ENCODE measurements at regions not wholly inside any gene's neighbourhood (a gene's known extent, or its start where the extent isn't known, plus 50 kb on each side); places are given as distances from the start of the nearest gene placed in this dataset.

- peaks cover 46% of the 10 kb centered on the region for H3K27me3 ChIP-seq (ENCODE audit: insufficient read depth, low read depth)
- no peak overlapping the region for H2AFZ ChIP-seq
- no peaks in the 10 kb centered on the region for H3K9me2 ChIP-seq (ENCODE audit: insufficient read depth)
- ChIA-PET CTCF (no interaction called here), POLR2A (ENCODE audit: unreplicated experiment) (no interaction called here)
- TF ChIP-seq CTCF (conservative IDR thresholded peaks at IDR 0.05) (no peak), EZH2 (IDR thresholded peaks at IDR 0.05; ENCODE audit: low read depth) (no peak)
- H3K79me2 ChIP-seq (ENCODE audit: low read depth) = no peaks in the 10 kb centered on the region
- BruUV-seq (replicated peaks) = no TSS peak
- H3K9me3 ChIP-seq (ENCODE audit: insufficient read depth, low read depth) = no peaks in the 10 kb centered on the region
- intact Hi-C loops (cut with micrococcal nuclease; ENCODE audit: unreplicated experiment) = no loop called here
- H3K27ac ChIP-seq = no peak overlapping the region
- DNase-seq = no peak
- H3F3A ChIP-seq (ENCODE audit: insufficient read depth, low read depth) = no peaks in the 10 kb centered on the region
- H3K4me1 ChIP-seq (replicated peaks; ENCODE audit: insufficient read depth) = no peaks in the 10 kb centered on the region
- H3K36me3 ChIP-seq (ENCODE audit: low read depth) = no peaks in the 10 kb centered on the region
- H4K20me1 ChIP-seq (ENCODE audit: insufficient read depth) = no peaks in the 10 kb centered on the region
- no peak overlapping the region for H3K4me3 ChIP-seq
- H3K4me2 ChIP-seq = no peak overlapping the region
These were observed 92.6 kb downstream of the RCN1 start for GRCh38 chr11:32183512-32183911.

GRCh38 chr11:32184041-32184722, 93.3 kb downstream of the RCN1 start:
- no peak for TF ChIP-seq EZH2 (IDR thresholded peaks at IDR 0.05; ENCODE audit: low read depth)
- no peak for TF ChIP-seq CTCF (conservative IDR thresholded peaks at IDR 0.05)
- no peak overlapping the region for H3K27ac ChIP-seq
- H3K79me2 ChIP-seq (ENCODE audit: low read depth) = no peaks in the 10 kb centered on the region
- H4K20me1 ChIP-seq (ENCODE audit: insufficient read depth) = no peaks in the 10 kb centered on the region
- no TSS peak for BruUV-seq (replicated peaks)
- H3F3A ChIP-seq (ENCODE audit: insufficient read depth, low read depth) = no peaks in the 10 kb centered on the region
- no peak overlapping the region for H3K4me3 ChIP-seq
- DNase-seq = no peak
- H3K27me3 ChIP-seq (ENCODE audit: insufficient read depth, low read depth) = peaks cover 47% of the 10 kb centered on the region
- CTCF ChIA-PET = no interaction called here
- H3K9me2 ChIP-seq (ENCODE audit: insufficient read depth) = no peaks in the 10 kb centered on the region
- no peak overlapping the region for H3K4me2 ChIP-seq
- H3K9me3 ChIP-seq (ENCODE audit: insufficient read depth, low read depth) = no peaks in the 10 kb centered on the region
- H3K4me1 ChIP-seq (replicated peaks; ENCODE audit: insufficient read depth) = no peaks in the 10 kb centered on the region
- H3K36me3 ChIP-seq (ENCODE audit: low read depth) = no peaks in the 10 kb centered on the region
- no peak overlapping the region for H2AFZ ChIP-seq
- intact Hi-C loops (cut with micrococcal nuclease; ENCODE audit: unreplicated experiment) = no loop called here
- POLR2A ChIA-PET (ENCODE audit: unreplicated experiment) = no interaction called here

- Histone ChIP-seq H3K27ac (no peak overlapping the region), H3K9me3 (ENCODE audit: insufficient read depth, low read depth) (no peaks in the 10 kb centered on the region), H3K79me2 (ENCODE audit: low read depth) (no peaks in the 10 kb centered on the region), H3K4me1 (replicated peaks; ENCODE audit: insufficient read depth) (no peaks in the 10 kb centered on the region), H3K4me2 (no peak overlapping the region), H3K27me3 (ENCODE audit: insufficient read depth, low read depth) (peaks cover 54% of the 10 kb centered on the region), H3F3A (ENCODE audit: insufficient read depth, low read depth) (no peaks in the 10 kb centered on the region), H3K36me3 (ENCODE audit: low read depth) (no peaks in the 10 kb centered on the region), H3K4me3 (no peak overlapping the region), H3K9me2 (ENCODE audit: insufficient read depth) (no peaks in the 10 kb centered on the region), H2AFZ (no peak overlapping the region), H4K20me1 (ENCODE audit: insufficient read depth) (no peaks in the 10 kb centered on the region)
- DNase-seq = no peak
- no TSS peak for BruUV-seq (replicated peaks)
- CTCF ChIA-PET = no interaction called here
- no peak for TF ChIP-seq EZH2 (IDR thresholded peaks at IDR 0.05; ENCODE audit: low read depth)
- no peak for TF ChIP-seq CTCF (conservative IDR thresholded peaks at IDR 0.05)
- POLR2A ChIA-PET (ENCODE audit: unreplicated experiment) = no interaction called here
- intact Hi-C loops (cut with micrococcal nuclease; ENCODE audit: unreplicated experiment) = no loop called here
These were observed 94.0 kb downstream of the RCN1 start for GRCh38 chr11:32184723-32185376.

Data from PC-9 (cell line).